Keratinocyte (primary cell): ENCODE measurements at regions not wholly inside any gene's neighbourhood (a gene's known extent, or its start where the extent isn't known, plus 50 kb on each side); places are given as distances from the start of the nearest gene placed in this dataset.

Source experiments
- EZH2 ChIP-seq: IDR thresholded peaks from one replicate; pipeline ENCODE4 v1.6.1; 2012; ENCODE audit warnings: inconsistent platforms, mild to moderate bottlenecking, low read length, moderate library complexity
- TF ChIP-seq, protein P1 (sequence below), 3 experiments: IDR thresholded peaks in 1 of 3; conservative IDR thresholded peaks in 1 of 3; optimal IDR thresholded peaks in 1 of 3; 2 replicates in 2 of 3; 3 replicates in 1 of 3; pipeline versions ENCODE3 to v1.5.1; 2011; ENCODE audit warnings: low read length in 3 of 3, mild to moderate bottlenecking in 3 of 3, moderate library complexity in 2 of 3, control low read depth in 1 of 3, inconsistent platforms in 1 of 3; ENCODE audit not compliant: insufficient read depth in 2 of 3; ENCODE audit errors: extremely low read depth in 1 of 3

DNA sequence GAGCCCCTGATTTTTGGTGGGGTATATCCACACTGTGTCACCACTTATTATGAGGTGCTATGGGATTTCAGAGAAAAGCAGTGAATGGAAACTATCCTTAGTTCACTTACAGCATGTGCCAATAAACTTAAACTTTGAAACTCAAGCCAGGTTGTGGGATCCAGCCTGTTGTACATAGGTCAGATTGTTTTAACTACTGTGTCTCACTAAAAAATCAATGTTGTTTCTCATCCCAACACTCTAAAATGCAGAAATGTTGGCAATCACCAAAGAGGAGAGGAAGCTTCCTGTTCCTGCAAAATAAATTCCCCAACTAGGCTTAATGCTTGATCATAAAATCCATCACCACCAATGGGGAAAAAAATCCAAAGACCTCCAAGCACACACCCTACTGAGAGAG is 173.7 kb upstream of the ONECUT1 start:
- no peak for TF ChIP-seq EZH2
- TF ChIP-seq, protein P1, sequence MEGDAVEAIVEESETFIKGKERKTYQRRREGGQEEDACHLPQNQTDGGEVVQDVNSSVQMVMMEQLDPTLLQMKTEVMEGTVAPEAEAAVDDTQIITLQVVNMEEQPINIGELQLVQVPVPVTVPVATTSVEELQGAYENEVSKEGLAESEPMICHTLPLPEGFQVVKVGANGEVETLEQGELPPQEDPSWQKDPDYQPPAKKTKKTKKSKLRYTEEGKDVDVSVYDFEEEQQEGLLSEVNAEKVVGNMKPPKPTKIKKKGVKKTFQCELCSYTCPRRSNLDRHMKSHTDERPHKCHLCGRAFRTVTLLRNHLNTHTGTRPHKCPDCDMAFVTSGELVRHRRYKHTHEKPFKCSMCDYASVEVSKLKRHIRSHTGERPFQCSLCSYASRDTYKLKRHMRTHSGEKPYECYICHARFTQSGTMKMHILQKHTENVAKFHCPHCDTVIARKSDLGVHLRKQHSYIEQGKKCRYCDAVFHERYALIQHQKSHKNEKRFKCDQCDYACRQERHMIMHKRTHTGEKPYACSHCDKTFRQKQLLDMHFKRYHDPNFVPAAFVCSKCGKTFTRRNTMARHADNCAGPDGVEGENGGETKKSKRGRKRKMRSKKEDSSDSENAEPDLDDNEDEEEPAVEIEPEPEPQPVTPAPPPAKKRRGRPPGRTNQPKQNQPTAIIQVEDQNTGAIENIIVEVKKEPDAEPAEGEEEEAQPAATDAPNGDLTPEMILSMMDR (optimal IDR thresholded peaks at IDR 0.05 in 1 of 3, IDR thresholded peaks at IDR 0.05 in 1 of 3, conservative IDR thresholded peaks at IDR 0.05 in 1 of 3; ENCODE audit: extremely low read depth in 1 of 3, insufficient read depth in 2 of 3, low read length in 3 of 3): no peak
